Erythroblast (primary cell): ENCODE measurements at regions not wholly inside any gene's neighbourhood (a gene's known extent, or its start where the extent isn't known, plus 50 kb on each side); places are given as distances from the start of the nearest gene placed in this dataset.

Experiments used
- GATA1 ChIP-seq: IDR thresholded peaks from 2 replicates; pipeline ENCODE4 v1.6.1; 2011; ENCODE audit warnings: low read depth, mild to moderate bottlenecking, control low read depth, low read length, moderate library complexity
- POLR2A ChIP-seq: IDR thresholded peaks from 2 replicates; pipeline ENCODE4 v1.6.1; 2011; ENCODE audit warnings: mild to moderate bottlenecking, low read length

DNA sequence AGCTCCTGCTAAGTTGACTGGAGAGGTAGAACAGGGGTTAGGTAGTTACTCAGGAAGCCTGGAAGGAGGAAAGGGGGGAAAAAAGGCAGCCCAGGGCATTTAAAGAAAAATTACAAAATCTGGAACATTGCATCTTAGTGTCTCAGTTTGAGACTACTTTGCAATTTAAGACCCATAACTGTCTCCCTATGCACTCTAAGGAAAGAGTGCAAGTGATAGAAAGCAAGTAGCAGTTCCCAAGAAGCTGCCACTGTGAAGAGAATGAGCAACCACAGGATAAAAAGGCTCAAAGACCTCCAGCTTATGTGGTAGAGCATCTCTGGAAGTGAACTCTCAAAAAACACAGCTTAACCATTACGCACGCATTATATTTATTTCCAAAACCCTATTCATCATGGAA is 141.8 kb downstream of the SLCO4C1 start:
- TF ChIP-seq POLR2A (no peak), GATA1 (no peak)
